Endodermal cell (in vitro differentiated cells): ENCODE measurements at regions not wholly inside any gene's neighbourhood (a gene's known extent, or its start where the extent isn't known, plus 50 kb on each side); places are given as distances from the start of the nearest gene placed in this dataset.
"Not testable (repeated sequence)": the region's sequence is repeated elsewhere in the genome, so short reads cannot be mapped to it uniquely, and the experiment has no call there.

ENCODE experiments used
- DNase-seq: peaks from one replicate; pipeline ENCODE4 v3.0.0-alpha.2; 2017
- H3K27ac ChIP-seq: 2 replicates; pipeline ENCODE4 v1.5.1; 2013; ENCODE audit warnings: mild to moderate bottlenecking, low read depth, low read length, moderate library complexity
- H3K27me3 ChIP-seq: 2 replicates; pipeline ENCODE4 v1.6.1; 2013; ENCODE audit warnings: mild to moderate bottlenecking, low read length, moderate library complexity; ENCODE audit not compliant: insufficient read depth, control insufficient read depth, poor library complexity, severe bottlenecking
- H3K36me3 ChIP-seq: 2 replicates; pipeline ENCODE4 v1.7.0; 2013; ENCODE audit warnings: mild to moderate bottlenecking, low read length, moderate library complexity; ENCODE audit not compliant: control insufficient read depth, insufficient read depth
- H3K4me1 ChIP-seq: one replicate; pipeline ENCODE4 v1.7.0; 2013; ENCODE audit warnings: low read length; ENCODE audit not compliant: control insufficient read depth, insufficient read depth
- H3K4me3 ChIP-seq: 2 replicates; pipeline ENCODE4 v1.5.1; 2013; ENCODE audit warnings: mild to moderate bottlenecking, low read length, moderate library complexity
- H3K9ac ChIP-seq: 2 replicates; pipeline ENCODE4 v1.6.1; 2013; ENCODE audit warnings: mild to moderate bottlenecking, low read length, moderate library complexity; ENCODE audit not compliant: poor library complexity, severe bottlenecking; ENCODE audit errors: extremely low read depth
- H3K9me3 ChIP-seq: 2 replicates; pipeline ENCODE4 v1.6.1; 2013; ENCODE audit warnings: mild to moderate bottlenecking, low read length, moderate library complexity; ENCODE audit not compliant: control insufficient read depth
- H3K27ac Mint-ChIP-seq: 2 replicates; pipeline ENCODE4 v1.8.0; 2020; ENCODE audit warnings: mixed read lengths
- H3K27me3 Mint-ChIP-seq: 2 replicates; pipeline ENCODE4 v1.8.0; 2021; ENCODE audit warnings: mild to moderate bottlenecking, mixed read lengths; ENCODE audit not compliant: insufficient read depth
- H3K36me3 Mint-ChIP-seq: 2 replicates; pipeline ENCODE4 v1.8.0; 2020; ENCODE audit warnings: low read depth, mixed read lengths
- H3K4me1 Mint-ChIP-seq: 2 replicates; pipeline ENCODE4 v1.8.0; 2020; ENCODE audit warnings: mixed read lengths
- H3K4me3 Mint-ChIP-seq: 2 replicates; pipeline ENCODE4 v1.8.0; 2020; ENCODE audit warnings: mild to moderate bottlenecking, moderate library complexity, mixed read lengths
- H3K9me3 Mint-ChIP-seq: 2 replicates; pipeline ENCODE4 v1.8.0; 2020; ENCODE audit warnings: mild to moderate bottlenecking, mixed read lengths
- CTCF ChIP-seq: fragments of 200-600 bp; sonication (generic); conservative IDR thresholded peaks from 2 replicates; pipeline ENCODE4 v1.5.0; 2021; ENCODE audit warnings: antibody characterized with exemption, mild to moderate bottlenecking
- WGBS, 2 experiments: methylation state at CpG; one replicate each; pipeline versions ENCODE4 v1.1.5 to v1.1.7; 2013; ENCODE audit warnings: missing lambda C conversion rate in 2 of 2, mixed read lengths in 1 of 2; ENCODE audit not compliant: insufficient coverage in 1 of 2, insufficient read length in 1 of 2; 5-methylcytosine and 5-hydroxymethylcytosine counted together

DNA sequence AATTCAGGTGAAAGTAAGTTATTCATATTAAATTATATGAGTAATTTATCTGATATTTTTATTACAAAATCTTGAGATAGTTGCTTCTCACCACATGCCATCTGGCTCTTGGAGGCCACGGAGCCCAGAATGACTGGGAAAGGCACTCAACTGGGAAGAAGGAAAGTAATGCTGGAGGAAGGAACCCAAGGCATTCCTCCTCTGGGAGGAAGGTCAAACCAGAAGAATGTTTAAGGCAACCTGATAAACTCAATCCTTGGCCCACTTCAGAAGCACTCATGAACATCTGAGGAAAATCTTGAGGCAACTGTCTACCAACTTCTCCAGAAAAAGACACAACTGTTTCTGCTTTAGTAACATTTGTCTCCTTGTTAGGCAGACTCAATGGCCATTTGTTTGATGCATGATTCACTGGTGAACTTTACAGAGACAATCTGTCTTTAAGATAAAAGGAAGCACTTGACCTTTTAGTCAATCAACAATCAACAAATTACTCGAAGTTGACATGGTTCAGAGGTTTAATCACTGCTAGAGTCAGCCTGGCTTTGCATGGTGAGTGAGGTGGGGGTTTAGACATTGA is 261.4 kb upstream of the MME start:
- Mint-ChIP-seq H3K9me3 (peaks cover 20% of the 10 kb centered on the region), H3K36me3 (no peaks in the 10 kb centered on the region), H3K27me3 (no peaks in the 10 kb centered on the region), H3K4me3 (no peak overlapping the region), H3K27ac (no peak overlapping the region), H3K4me1 (no peaks in the 10 kb centered on the region)
- Histone ChIP-seq H3K4me3 (no peak overlapping the region), H3K27ac (no peak overlapping the region), H3K4me1 (no peaks in the 10 kb centered on the region), H3K36me3 (no peaks in the 10 kb centered on the region), H3K9ac (no peak overlapping the region), H3K9me3 (peaks cover 5% of the 10 kb centered on the region), H3K27me3 (no peaks in the 10 kb centered on the region)
- DNase-seq = no peak
- WGBS, 2 experiments = 80 to 88% methylated on average over 1 to 2 of the region's 2 CpGs
- no peak for TF ChIP-seq CTCF

DNA sequence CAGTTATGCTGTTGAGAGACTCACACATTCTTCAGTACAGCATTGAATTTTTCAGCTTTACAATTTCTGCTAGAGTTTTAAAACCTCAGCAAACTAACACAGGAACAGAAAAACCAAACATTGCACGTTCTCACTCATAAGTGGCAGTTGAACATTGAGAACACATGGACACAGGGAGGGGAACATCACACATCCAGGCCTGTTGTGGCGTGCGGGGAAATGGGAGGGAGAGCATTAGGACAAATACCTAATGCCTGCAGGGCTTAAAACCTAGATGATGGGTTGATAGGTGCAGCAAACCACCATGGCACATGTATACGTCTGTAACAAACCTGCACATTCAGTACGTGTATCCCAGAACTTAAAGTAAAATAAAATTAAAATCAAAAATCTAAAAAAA is 270.1 kb upstream of the MME start:
- 91 to 95% methylated on average over 3 to 5 of the region's 5 CpGs for WGBS, 2 experiments
- H3K4me3 Mint-ChIP-seq, H3K36me3 ChIP-seq, H3K4me3 ChIP-seq, H3K27ac ChIP-seq, DNase-seq, H3K4me1 Mint-ChIP-seq, H3K9ac ChIP-seq, H3K27me3 ChIP-seq, H3K27ac Mint-ChIP-seq, H3K4me1 ChIP-seq, H3K27me3 Mint-ChIP-seq, H3K36me3 Mint-ChIP-seq, H3K9me3 ChIP-seq: not testable (repeated sequence)
- H3K9me3 Mint-ChIP-seq = peaks cover 19% of the 10 kb centered on the region

GRCh38 chr3:154801729-154802128 is 278.4 kb upstream of the MME start:
- no peak for TF ChIP-seq CTCF
- Histone ChIP-seq H3K27ac (no peak overlapping the region), H3K9me3 (peaks cover 9% of the 10 kb centered on the region), H3K9ac (no peak overlapping the region), H3K4me1 (no peaks in the 10 kb centered on the region), H3K36me3 (no peaks in the 10 kb centered on the region), H3K4me3 (no peak overlapping the region), H3K27me3 (no peaks in the 10 kb centered on the region)
- no peak for DNase-seq
- H3K27me3 Mint-ChIP-seq = no peaks in the 10 kb centered on the region
- H3K4me3 Mint-ChIP-seq = no peak overlapping the region
- no peak overlapping the region for H3K27ac Mint-ChIP-seq
- no peaks in the 10 kb centered on the region for H3K4me1 Mint-ChIP-seq
- H3K36me3 Mint-ChIP-seq = peaks cover 2% of the 10 kb centered on the region
- H3K9me3 Mint-ChIP-seq = peaks cover 29% of the 10 kb centered on the region

DNA sequence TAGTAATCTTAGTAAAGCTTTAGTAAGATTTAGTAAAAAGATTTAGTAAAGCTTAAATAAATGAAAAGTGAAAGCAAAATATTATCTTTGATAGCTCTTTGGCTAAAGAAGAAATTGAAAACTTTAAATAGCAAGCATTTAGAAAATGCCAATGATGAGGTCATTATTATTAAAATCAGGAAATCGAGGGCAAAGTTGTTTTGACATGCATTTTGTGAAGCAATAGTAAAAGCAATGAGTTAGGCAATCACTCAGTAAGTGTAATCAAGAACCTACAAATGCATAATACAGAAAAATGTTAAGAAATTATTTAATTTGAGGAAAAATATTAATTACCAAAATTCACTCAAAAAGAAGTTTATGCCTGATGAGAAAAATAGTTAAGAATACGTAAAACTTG is 280.3 kb upstream of the MME start:
- DNase-seq = no peak
- no peak overlapping the region for H3K4me3 ChIP-seq
- Mint-ChIP-seq H3K27me3 (no peaks in the 10 kb centered on the region), H3K4me1 (no peaks in the 10 kb centered on the region), H3K4me3 (no peak overlapping the region), H3K27ac (no peak overlapping the region), H3K36me3 (peaks cover 2% of the 10 kb centered on the region), H3K9me3 (peaks cover 11% of the 10 kb centered on the region)
- 80 to 90% methylated on average over 1 of the region's 2 CpGs for WGBS, 2 experiments
- no peak for TF ChIP-seq CTCF
- H3K27ac ChIP-seq = no peak overlapping the region
- H3K27me3 ChIP-seq = no peaks in the 10 kb centered on the region
- peaks cover 6% of the 10 kb centered on the region for H3K9me3 ChIP-seq
- no peaks in the 10 kb centered on the region for H3K4me1 ChIP-seq
- no peak overlapping the region for H3K9ac ChIP-seq
- H3K36me3 ChIP-seq = no peaks in the 10 kb centered on the region
